Cardiac fibroblast (primary cell): ENCODE measurements at regions not wholly inside any gene's neighbourhood (a gene's known extent, or its start where the extent isn't known, plus 50 kb on each side); places are given as distances from the start of the nearest gene placed in this dataset.
A peak's percentile ranks its signal among the peaks of the same experiment; 100 is the strongest.

Source experiments
- DNase-seq, 2 donors: peaks; one replicate each; pipeline versions ENCODE4 v3.0.0 to v3.0.0-alpha.2; 2010; ENCODE audit warnings: low read depth in 2 of 2
- H3K4me3 ChIP-seq, 2 donors: replicated peaks in 1 of 2; 1 replicate in 1 of 2; 2 replicates in 1 of 2; pipeline ENCODE4 v1.5.1; 2011; ENCODE audit warnings: low read depth in 2 of 2, low read length in 2 of 2, mild to moderate bottlenecking in 2 of 2, moderate library complexity in 1 of 2
- CTCF ChIP-seq: IDR thresholded peaks from one replicate; pipeline ENCODE4 v1.5.1; 2011; ENCODE audit warnings: low read depth, mild to moderate bottlenecking, low read length, inconsistent platforms

GRCh38 chr2:195368249-195369217 is 288.5 kb upstream of the SLC39A10 start:
- TF ChIP-seq CTCF = no peak
- DNase-seq = no peak
- no peak overlapping the region for H3K4me3 ChIP-seq

GRCh38 chr2:195367809-195368208 is 289.2 kb upstream of the SLC39A10 start:
- DNase-seq = no peak
- no peak overlapping the region for H3K4me3 ChIP-seq
- no peak for TF ChIP-seq CTCF

- DNase-seq = peak; percentile 39 to 85
- no peak overlapping the region for H3K4me3 ChIP-seq
- TF ChIP-seq CTCF = no peak
These were observed 292.7 kb upstream of the SLC39A10 start for GRCh38 chr2:195364015-195364965.

- DNase-seq = peak in 1 of 2 donors; percentile 82
- TF ChIP-seq CTCF = no peak
- H3K4me3 ChIP-seq = no peak overlapping the region
These were observed 293.5 kb upstream of the SLC39A10 start for GRCh38 chr2:195363496-195363895.

GRCh38 chr2:195360242-195360641 is 296.8 kb upstream of the SLC39A10 start:
- no peak for TF ChIP-seq CTCF
- no peak for DNase-seq
- H3K4me3 ChIP-seq = no peak overlapping the region

- TF ChIP-seq CTCF = no peak
- H3K4me3 ChIP-seq = no peak overlapping the region
- DNase-seq = no peak
These were observed 297.8 kb upstream of the SLC39A10 start for GRCh38 chr2:195359043-195359735.
